Muscle of arm (tissue), 1 donor: ENCODE measurements at regions not wholly inside any gene's neighbourhood (a gene's known extent, or its start where the extent isn't known, plus 50 kb on each side); places are given as distances from the start of the nearest gene placed in this dataset.
"Not testable (repeated sequence)": the region's sequence is repeated elsewhere in the genome, so short reads cannot be mapped to it uniquely, and the experiment has no call there.

Source experiments
- DNase-seq: peaks from one replicate; pipeline ENCODE4 v3.0.0-alpha.2; 2013

GRCh38 chr1:88466899-88467580, 217.0 kb upstream of the PKN2 start:
- DNase-seq = no peak

- DNase-seq = peak; percentile 5
These were observed 211.8 kb upstream of the PKN2 start for GRCh38 chr1:88472298-88472697.

- DNase-seq = peak; percentile 33
These were observed 211.4 kb upstream of the PKN2 start for GRCh38 chr1:88472714-88473113.

- DNase-seq = no peak
These were observed 209.3 kb upstream of the PKN2 start for GRCh38 chr1:88474555-88475304.

- DNase-seq = no peak
These were observed 199.2 kb upstream of the PKN2 start for GRCh38 chr1:88484881-88485280.

- no peak for DNase-seq
These were observed 195.8 kb upstream of the PKN2 start for GRCh38 chr1:88488237-88488636.

- DNase-seq = no peak
These were observed 193.4 kb upstream of the PKN2 start for GRCh38 chr1:88490676-88491075.

- no peak for DNase-seq
These were observed 184.4 kb upstream of the PKN2 start for GRCh38 chr1:88499671-88500070.

- no peak for DNase-seq
These were observed 181.2 kb upstream of the PKN2 start for GRCh38 chr1:88502886-88503285.

- DNase-seq = no peak
These were observed 180.4 kb upstream of the PKN2 start for GRCh38 chr1:88503646-88504045.

GRCh38 chr1:88504601-88505000, 179.5 kb upstream of the PKN2 start:
- no peak for DNase-seq

- no peak for DNase-seq
These were observed 174.7 kb upstream of the PKN2 start for GRCh38 chr1:88509379-88509778.

GRCh38 chr1:88514544-88515060, 169.5 kb upstream of the PKN2 start:
- no peak for DNase-seq

GRCh38 chr1:88517499-88517898, 166.6 kb upstream of the PKN2 start:
- DNase-seq = not testable (repeated sequence)

- peak; percentile 19 for DNase-seq
These were observed 164.9 kb upstream of the PKN2 start for GRCh38 chr1:88519156-88519555.

GRCh38 chr1:88523854-88524528, 160.1 kb upstream of the PKN2 start:
- no peak for DNase-seq

- DNase-seq = no peak
These were observed 157.6 kb upstream of the PKN2 start for GRCh38 chr1:88526456-88526855.

- no peak for DNase-seq
These were observed 155.3 kb upstream of the PKN2 start for GRCh38 chr1:88528792-88529191.

GRCh38 chr1:88529581-88529980, 154.5 kb upstream of the PKN2 start:
- no peak for DNase-seq

GRCh38 chr1:88530246-88530645, 153.8 kb upstream of the PKN2 start:
- DNase-seq = no peak

- DNase-seq = no peak
These were observed 146.3 kb upstream of the PKN2 start for GRCh38 chr1:88537787-88538186.

GRCh38 chr1:88538222-88538899, 145.7 kb upstream of the PKN2 start:
- DNase-seq = no peak
